H1 (cell line): ENCODE measurements at regions not wholly inside any gene's neighbourhood (a gene's known extent, or its start where the extent isn't known, plus 50 kb on each side); places are given as distances from the start of the nearest gene placed in this dataset.
A peak's percentile ranks its signal among the peaks of the same experiment; 100 is the strongest.

ENCODE experiments used
- CTCF ChIA-PET: fragments of 300-600 bp; sonication (Branson Sonifier 250); formaldehyde crosslinking; loops from one replicate; lab custom pipeline; 2021; ENCODE audit not compliant: partially characterized antibody; lab: Charles Lee
- POLR2A ChIA-PET: fragments of 300-600 bp; sonication (Branson Sonifier 250); formaldehyde crosslinking; loops from one replicate; lab custom pipeline; 2021; ENCODE audit warnings: inconsistent platforms; ENCODE audit not compliant: partially characterized antibody; lab: Charles Lee
- DNase-seq, 2 experiments: peaks; one replicate each; pipeline versions ENCODE4 v3.0.0 to v3.0.0-alpha.2; 2010 to 2022; ENCODE audit warnings: low spot score in 2 of 2, low read depth in 1 of 2, mixed read lengths in 1 of 2
- FAIRE-seq: peaks from 2 replicates; lab custom pipeline; 2011; peaks lifted over from hg19 to GRCh38; lab: Jason Lieb, UNC
- H2AFZ ChIP-seq: 2 replicates; pipeline ENCODE4 v1.8.1; 2012; ENCODE audit warnings: low read length, inconsistent platforms
- H2AK5ac ChIP-seq: 2 replicates; pipeline ENCODE4 v1.6.1; 2013; ENCODE audit warnings: low read depth, low read length
- H2BK120ac ChIP-seq: replicated peaks from 2 replicates; pipeline ENCODE3; 2013; ENCODE audit warnings: low read depth, low read length, inconsistent platforms
- H2BK12ac ChIP-seq: 2 replicates; pipeline ENCODE4 v1.6.1; 2013; ENCODE audit warnings: low read depth, low read length
- H2BK15ac ChIP-seq: 2 replicates; pipeline ENCODE4 v1.6.1; 2013; ENCODE audit warnings: low read length
- H2BK20ac ChIP-seq: 2 replicates; pipeline ENCODE4 v1.6.1; 2013; ENCODE audit warnings: low read length
- H2BK5ac ChIP-seq: 2 replicates; pipeline ENCODE4 v1.6.1; 2013; ENCODE audit warnings: low read depth, low read length
- H3K14ac ChIP-seq: 2 replicates; pipeline ENCODE4 v1.6.1; 2013; ENCODE audit warnings: inconsistent platforms; ENCODE audit not compliant: insufficient read length
- H3K18ac ChIP-seq: 2 replicates; pipeline ENCODE4 v1.6.1; 2013; ENCODE audit warnings: low read length; ENCODE audit errors: extremely low read depth
- H3K23ac ChIP-seq: 2 replicates; pipeline ENCODE4 v1.6.1; 2013; ENCODE audit warnings: inconsistent platforms; ENCODE audit not compliant: insufficient read length
- H3K23me2 ChIP-seq: 2 replicates; pipeline ENCODE4 v1.6.1; 2013; ENCODE audit warnings: low read depth, low read length
- H3K27ac ChIP-seq: 2 replicates; pipeline ENCODE4 v1.6.1; 2011; ENCODE audit warnings: low read depth, low read length, inconsistent platforms
- H3K27me3 ChIP-seq, 4 experiments: replicated peaks in 1 of 4; 1 replicate in 1 of 4; 2 replicates in 3 of 4; pipeline versions ENCODE4 v1.6.1 to v1.8.1; 2011 to 2013; ENCODE audit warnings: low read length in 3 of 4, mild to moderate bottlenecking in 3 of 4, inconsistent platforms in 2 of 4, mixed read lengths in 2 of 4, moderate library complexity in 1 of 4; ENCODE audit not compliant: control insufficient read depth in 3 of 4, insufficient read depth in 3 of 4; ENCODE audit errors: extremely low read depth in 1 of 4
- H3K36me3 ChIP-seq, 4 experiments: 2 replicates each; pipeline versions ENCODE4 v1.6.1 to v1.8.1; 2011 to 2013; ENCODE audit warnings: mild to moderate bottlenecking in 4 of 4, low read length in 3 of 4, moderate library complexity in 2 of 4, control low read depth in 1 of 4, inconsistent platforms in 1 of 4; ENCODE audit not compliant: insufficient read depth in 4 of 4, control insufficient read depth in 2 of 4
- H3K4ac ChIP-seq: replicated peaks from 2 replicates; pipeline ENCODE3; 2013; ENCODE audit warnings: low read length, low read depth, mixed read lengths, inconsistent platforms; ENCODE audit not compliant: insufficient read length
- H3K4me1 ChIP-seq, 4 experiments: replicated peaks in 1 of 4; 1 replicate in 1 of 4; 2 replicates in 3 of 4; pipeline versions ENCODE4 v1.6.1 to v1.8.1; 2011 to 2013; ENCODE audit warnings: low read length in 3 of 4, inconsistent platforms in 2 of 4, mixed read lengths in 1 of 4; ENCODE audit not compliant: insufficient read depth in 4 of 4, control insufficient read depth in 3 of 4
- H3K4me2 ChIP-seq, 2 experiments: 2 replicates each; pipeline versions ENCODE4 v1.6.1 to v1.8.1; 2011 to 2013; ENCODE audit warnings: low read depth in 2 of 2, low read length in 2 of 2, control low read depth in 1 of 2, inconsistent platforms in 1 of 2, mild to moderate bottlenecking in 1 of 2; ENCODE audit not compliant: insufficient read depth in 1 of 2
- H3K4me3 ChIP-seq, 4 experiments: fragments of 200-600, 300-600 bp in 1 of 4; sonication (generic), shearing (Covaris generic), sonication (Bioruptor Twin) in 1 of 4; 2 replicates each; pipeline versions ENCODE4 v1.5.1 to v1.8.1; 2011 to 2016; ENCODE audit warnings: low read length in 4 of 4, low read depth in 3 of 4, control low read depth in 2 of 4, inconsistent platforms in 2 of 4, mild to moderate bottlenecking in 2 of 4, mixed read lengths in 1 of 4, moderate library complexity in 1 of 4; ENCODE audit not compliant: insufficient read depth in 2 of 4; ENCODE audit errors: extremely low read depth in 1 of 4
- H3K56ac ChIP-seq: replicated peaks from 2 replicates; pipeline ENCODE3; 2013; ENCODE audit warnings: low read depth, mild to moderate bottlenecking, mixed read lengths, low read length, inconsistent platforms; ENCODE audit not compliant: insufficient read length
- H3K79me1 ChIP-seq: 2 replicates; pipeline ENCODE4 v1.6.1; 2013; ENCODE audit warnings: low read depth, low read length, control low read depth
- H3K79me2 ChIP-seq, 2 experiments: 2 replicates each; pipeline versions ENCODE4 v1.6.1 to v1.8.1; 2012 to 2013; ENCODE audit warnings: low read length in 2 of 2, mild to moderate bottlenecking in 2 of 2, inconsistent platforms in 1 of 2; ENCODE audit not compliant: insufficient read depth in 2 of 2, control insufficient read depth in 1 of 2
- H3K9ac ChIP-seq, 4 experiments: replicated peaks in 1 of 4; 1 replicate in 1 of 4; 2 replicates in 3 of 4; pipeline versions ENCODE4 v1.6.1 to v1.8.1; 2011 to 2013; ENCODE audit warnings: low read depth in 3 of 4, low read length in 3 of 4, control low read depth in 2 of 4, mild to moderate bottlenecking in 2 of 4, moderate library complexity in 2 of 4, inconsistent platforms in 1 of 4; ENCODE audit errors: extremely low read depth in 1 of 4
- H3K9me3 ChIP-seq, 2 experiments: 2 replicates each; pipeline versions ENCODE4 v1.6.1 to v1.8.1; 2012 to 2013; ENCODE audit warnings: mild to moderate bottlenecking in 2 of 2, moderate library complexity in 2 of 2, control low read depth in 1 of 2, inconsistent platforms in 1 of 2, low read depth in 1 of 2, low read length in 1 of 2, mixed read lengths in 1 of 2; ENCODE audit not compliant: insufficient read depth in 2 of 2
- H4K20me1 ChIP-seq, 2 experiments: replicated peaks in 1 of 2; 2 replicates each; pipeline versions ENCODE3 to v1.8.1; 2011 to 2013; ENCODE audit warnings: inconsistent platforms in 2 of 2, low read length in 2 of 2, mild to moderate bottlenecking in 1 of 2; ENCODE audit not compliant: insufficient read depth in 2 of 2, control insufficient read depth in 1 of 2
- H4K5ac ChIP-seq: 2 replicates; pipeline ENCODE4 v1.6.1; 2013; ENCODE audit warnings: low read length, low read depth, mixed read lengths, inconsistent platforms; ENCODE audit not compliant: insufficient read length
- H4K8ac ChIP-seq: 2 replicates; pipeline ENCODE4 v1.8.0; 2013; ENCODE audit warnings: mild to moderate bottlenecking, moderate library complexity, low read length, inconsistent platforms; ENCODE audit not compliant: insufficient read depth; ENCODE audit errors: extremely low read depth
- H4K91ac ChIP-seq: replicated peaks from 2 replicates; pipeline ENCODE3; 2013; ENCODE audit warnings: low read length, mixed read lengths, inconsistent platforms; ENCODE audit not compliant: insufficient read length
- ASH2L ChIP-seq: fragments of 200-600, 300-600 bp; sonication (generic); IDR thresholded peaks from one replicate; pipeline ENCODE4 v1.7.1; 2017; ENCODE audit warnings: low read length
- CEBPB ChIP-seq: IDR thresholded peaks from 2 replicates; pipeline ENCODE4 v1.6.1; 2012; ENCODE audit warnings: low read depth, low read length
- CREB1 ChIP-seq: IDR thresholded peaks from 2 replicates; pipeline ENCODE4 v1.6.1; 2012; ENCODE audit warnings: inconsistent platforms
- EGR1 ChIP-seq: IDR thresholded peaks from 2 replicates; pipeline ENCODE4 v1.6.1; 2011; ENCODE audit warnings: low read depth, low read length, borderline replicate concordance
- FOSL1 ChIP-seq: IDR thresholded peaks from 2 replicates; pipeline ENCODE4 v1.6.1; 2011; ENCODE audit warnings: mild to moderate bottlenecking, low read depth, low read length, moderate library complexity; ENCODE audit not compliant: insufficient read depth
- GABPA ChIP-seq: IDR thresholded peaks from 2 replicates; pipeline ENCODE4 v1.6.1; 2011; ENCODE audit warnings: mild to moderate bottlenecking, low read length, moderate library complexity, borderline replicate concordance; ENCODE audit not compliant: insufficient read depth
- GTF2F1 ChIP-seq: IDR thresholded peaks from 2 replicates; pipeline ENCODE4 v1.6.1; 2012; ENCODE audit warnings: low read depth, low read length, improper control_type of control experiment, borderline replicate concordance
- JUND ChIP-seq: IDR thresholded peaks from 2 replicates; pipeline ENCODE4 v1.6.1; 2011; ENCODE audit warnings: mild to moderate bottlenecking, improper control_type of control experiment, low read length
- KDM1A ChIP-seq: fragments of 200-600, 300-600 bp; sonication (generic); IDR thresholded peaks from 2 replicates; pipeline ENCODE4 v1.7.1; 2016; ENCODE audit warnings: mild to moderate bottlenecking, low read length, borderline replicate concordance
- NRF1 ChIP-seq: IDR thresholded peaks from 2 replicates; pipeline ENCODE4 v1.6.1; 2011; ENCODE audit warnings: mild to moderate bottlenecking, low read depth, low read length, improper control_type of control experiment
- POU5F1 ChIP-seq: IDR thresholded peaks from 2 replicates; pipeline ENCODE4 v1.6.1; 2011; ENCODE audit warnings: low read depth, mild to moderate bottlenecking, low read length, moderate library complexity
- SP1 ChIP-seq: IDR thresholded peaks from 2 replicates; pipeline ENCODE4 v1.6.1; 2011; ENCODE audit warnings: low read depth, low read length
- SUZ12 ChIP-seq: fragments of 200-600 bp; sonication (generic); IDR thresholded peaks from 2 replicates; pipeline ENCODE4 v1.6.1; 2012; ENCODE audit warnings: mild to moderate bottlenecking, inconsistent platforms, low read length, moderate library complexity, mixed read lengths
- TAF7 ChIP-seq: optimal IDR thresholded peaks from 2 replicates; pipeline ENCODE3; 2011; ENCODE audit warnings: low read depth, mild to moderate bottlenecking, inconsistent platforms, low read length, moderate library complexity, borderline replicate concordance
- WGBS, 2 experiments: shearing (Covaris generic) in 1 of 2; methylation state at CpG; one replicate each; pipeline versions ENCODE4 v1.1.6 to v1.1.7; 2013 to 2015; ENCODE audit warnings: low lambda C conversion rate in 2 of 2, mixed read lengths in 2 of 2, inconsistent platforms in 1 of 2, low coverage in 1 of 2, missing lambda C conversion rate in 1 of 2; ENCODE audit not compliant: insufficient replicate concordance in 2 of 2, insufficient coverage in 1 of 2, insufficient read length in 1 of 2; ENCODE audit errors: extremely low coverage in 1 of 2, missing lambda C conversion rate in 1 of 2; 5-methylcytosine and 5-hydroxymethylcytosine counted together
- TF ChIP-seq, protein P1 (sequence below): IDR thresholded peaks from 2 replicates; pipeline ENCODE4 v1.6.1; 2012; ENCODE audit warnings: low read length, inconsistent platforms

DNA sequence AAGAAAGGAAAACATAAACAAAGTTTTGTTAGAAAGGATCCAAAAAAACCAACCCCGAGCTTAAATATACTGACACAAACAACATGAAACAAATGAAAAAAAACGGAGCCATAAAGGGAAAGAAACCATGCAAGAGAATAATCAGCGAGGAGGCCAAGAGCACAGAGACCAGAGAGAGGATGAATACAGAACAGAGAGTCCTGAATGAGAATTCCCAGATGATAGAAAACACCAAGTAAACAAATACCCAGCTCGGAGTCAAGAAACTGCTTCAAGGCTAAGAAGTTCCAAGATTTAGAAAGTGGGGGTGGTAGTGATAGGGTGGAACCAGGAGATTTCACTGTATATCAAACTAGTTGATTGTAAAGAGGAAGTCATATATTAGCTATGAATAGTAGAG lies 313.3 kb downstream of the OSR1 start:
- ChIA-PET CTCF (no interaction called here), POLR2A (no interaction called here)
- no peak overlapping the region for H4K8ac ChIP-seq
- no peaks in the 10 kb centered on the region for H3K4me1 ChIP-seq
- no peaks in the 10 kb centered on the region for H3K27me3 ChIP-seq
- DNase-seq (no peak), FAIRE-seq (peak; percentile 63)
- H2BK120ac ChIP-seq = no peak overlapping the region
- no peak overlapping the region for H2BK5ac ChIP-seq
- H3K18ac ChIP-seq = no peak overlapping the region
- H3K56ac ChIP-seq = no peak overlapping the region
- no peaks in the 10 kb centered on the region for H3K36me3 ChIP-seq
- H3K14ac ChIP-seq = no peak overlapping the region
- 93% methylated on average over 4 of the region's 4 CpGs; no CpG with 5 or more reads in 1 of the 2 experiments for WGBS, 2 experiments
- no peaks in the 10 kb centered on the region for H4K20me1 ChIP-seq
- H3K79me1 ChIP-seq = no peaks in the 10 kb centered on the region
- H2BK20ac ChIP-seq = no peak overlapping the region
- no peak overlapping the region for H3K9ac ChIP-seq
- no peaks in the 10 kb centered on the region for H3K79me2 ChIP-seq
- no peak overlapping the region for H3K4ac ChIP-seq
- no peaks in the 10 kb centered on the region for H3K9me3 ChIP-seq
- no peak overlapping the region for H4K5ac ChIP-seq
- no peak overlapping the region for H2AK5ac ChIP-seq
- no peak overlapping the region for H2BK12ac ChIP-seq
- H3K23ac ChIP-seq = no peak overlapping the region
- H2AFZ ChIP-seq = no peak overlapping the region
- H2BK15ac ChIP-seq = no peak overlapping the region
- H3K23me2 ChIP-seq = no peaks in the 10 kb centered on the region
- no peak overlapping the region for H3K4me2 ChIP-seq
- H3K4me3 ChIP-seq = no peak overlapping the region
- H4K91ac ChIP-seq = no peak overlapping the region
- H3K27ac ChIP-seq = no peak overlapping the region
- no peak for TF ChIP-seq GABPA
- TF ChIP-seq, protein P1, sequence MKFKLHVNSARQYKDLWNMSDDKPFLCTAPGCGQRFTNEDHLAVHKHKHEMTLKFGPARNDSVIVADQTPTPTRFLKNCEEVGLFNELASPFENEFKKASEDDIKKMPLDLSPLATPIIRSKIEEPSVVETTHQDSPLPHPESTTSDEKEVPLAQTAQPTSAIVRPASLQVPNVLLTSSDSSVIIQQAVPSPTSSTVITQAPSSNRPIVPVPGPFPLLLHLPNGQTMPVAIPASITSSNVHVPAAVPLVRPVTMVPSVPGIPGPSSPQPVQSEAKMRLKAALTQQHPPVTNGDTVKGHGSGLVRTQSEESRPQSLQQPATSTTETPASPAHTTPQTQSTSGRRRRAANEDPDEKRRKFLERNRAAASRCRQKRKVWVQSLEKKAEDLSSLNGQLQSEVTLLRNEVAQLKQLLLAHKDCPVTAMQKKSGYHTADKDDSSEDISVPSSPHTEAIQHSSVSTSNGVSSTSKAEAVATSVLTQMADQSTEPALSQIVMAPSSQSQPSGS = no peak
- TF ChIP-seq EGR1 = no peak
- no peak for TF ChIP-seq JUND
- no peak for TF ChIP-seq CEBPB
- TF ChIP-seq SUZ12 = no peak
- no peak for TF ChIP-seq TAF7
- no peak for TF ChIP-seq GTF2F1
- no peak for TF ChIP-seq SP1
- no peak for TF ChIP-seq CREB1
- TF ChIP-seq KDM1A = no peak
- TF ChIP-seq FOSL1 = no peak
- no peak for TF ChIP-seq POU5F1
- no peak for TF ChIP-seq NRF1
- TF ChIP-seq ASH2L = no peak
